ENCODE measurements at regions not wholly inside any gene's neighbourhood (a gene's known extent, or its start where the extent isn't known, plus 50 kb on each side); places are given as distances from the start of the nearest gene placed in this dataset.

DNA sequence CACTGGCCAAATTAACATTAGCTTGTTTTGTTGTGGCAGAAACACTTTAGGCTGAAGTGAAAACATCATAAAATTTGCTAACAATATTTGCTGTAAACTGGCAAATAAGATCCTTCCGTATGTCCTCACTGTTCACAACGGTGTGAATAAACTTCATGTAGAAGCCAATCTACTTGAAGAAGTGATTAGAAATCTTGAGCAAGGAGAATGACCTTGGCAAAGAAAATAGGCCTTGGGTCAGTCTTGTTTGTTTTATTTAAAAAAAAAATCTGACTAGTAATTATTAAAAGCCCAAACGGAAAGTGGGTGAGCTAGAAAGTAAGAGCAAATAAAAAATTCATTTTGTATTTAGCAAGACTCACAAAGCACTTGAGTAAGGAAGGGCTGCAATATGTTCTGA, 197.0 kb downstream of the CPS1 start:
- TF ChIP-seq, protein P1, sequence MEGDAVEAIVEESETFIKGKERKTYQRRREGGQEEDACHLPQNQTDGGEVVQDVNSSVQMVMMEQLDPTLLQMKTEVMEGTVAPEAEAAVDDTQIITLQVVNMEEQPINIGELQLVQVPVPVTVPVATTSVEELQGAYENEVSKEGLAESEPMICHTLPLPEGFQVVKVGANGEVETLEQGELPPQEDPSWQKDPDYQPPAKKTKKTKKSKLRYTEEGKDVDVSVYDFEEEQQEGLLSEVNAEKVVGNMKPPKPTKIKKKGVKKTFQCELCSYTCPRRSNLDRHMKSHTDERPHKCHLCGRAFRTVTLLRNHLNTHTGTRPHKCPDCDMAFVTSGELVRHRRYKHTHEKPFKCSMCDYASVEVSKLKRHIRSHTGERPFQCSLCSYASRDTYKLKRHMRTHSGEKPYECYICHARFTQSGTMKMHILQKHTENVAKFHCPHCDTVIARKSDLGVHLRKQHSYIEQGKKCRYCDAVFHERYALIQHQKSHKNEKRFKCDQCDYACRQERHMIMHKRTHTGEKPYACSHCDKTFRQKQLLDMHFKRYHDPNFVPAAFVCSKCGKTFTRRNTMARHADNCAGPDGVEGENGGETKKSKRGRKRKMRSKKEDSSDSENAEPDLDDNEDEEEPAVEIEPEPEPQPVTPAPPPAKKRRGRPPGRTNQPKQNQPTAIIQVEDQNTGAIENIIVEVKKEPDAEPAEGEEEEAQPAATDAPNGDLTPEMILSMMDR (IDR thresholded peaks at IDR 0.05; ENCODE audit: low read depth, low read length) = no peak
- TF ChIP-seq POLR2A (IDR thresholded peaks at IDR 0.05; ENCODE audit: extremely low read depth, insufficient read length) (no peak), MYC (IDR thresholded peaks at IDR 0.05; ENCODE audit: low read depth, low read length) (no peak)

Measured in NB4 (cell line).